ENCODE measurements at regions not wholly inside any gene's neighbourhood (a gene's known extent, or its start where the extent isn't known, plus 50 kb on each side); places are given as distances from the start of the nearest gene placed in this dataset.
"Not testable (repeated sequence)": the region's sequence is repeated elsewhere in the genome, so short reads cannot be mapped to it uniquely, and the experiment has no call there.

DNA sequence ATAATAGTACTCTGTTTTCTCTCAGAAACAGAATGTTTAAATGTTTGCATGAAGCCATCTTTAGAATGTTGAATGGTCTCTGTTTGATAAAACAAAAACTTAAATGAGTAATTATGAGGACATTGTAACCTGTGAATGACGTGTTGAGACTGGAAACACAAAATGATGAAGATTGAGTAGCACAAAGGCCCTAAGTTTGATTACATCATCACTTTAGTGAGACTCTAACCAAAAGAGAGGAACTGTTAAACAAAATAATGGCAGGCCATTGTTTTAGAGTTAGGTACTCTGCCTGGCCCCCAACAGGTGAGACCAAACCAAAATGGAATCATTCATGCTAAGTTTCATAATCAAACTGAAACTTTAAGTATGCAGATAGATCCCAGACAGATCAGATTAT, 1561.7 kb upstream of the SLC39A10 start:
- no peak for DNase-seq (ENCODE audit: low read depth in 2 of 3, low spot score in 2 of 3)

DNA sequence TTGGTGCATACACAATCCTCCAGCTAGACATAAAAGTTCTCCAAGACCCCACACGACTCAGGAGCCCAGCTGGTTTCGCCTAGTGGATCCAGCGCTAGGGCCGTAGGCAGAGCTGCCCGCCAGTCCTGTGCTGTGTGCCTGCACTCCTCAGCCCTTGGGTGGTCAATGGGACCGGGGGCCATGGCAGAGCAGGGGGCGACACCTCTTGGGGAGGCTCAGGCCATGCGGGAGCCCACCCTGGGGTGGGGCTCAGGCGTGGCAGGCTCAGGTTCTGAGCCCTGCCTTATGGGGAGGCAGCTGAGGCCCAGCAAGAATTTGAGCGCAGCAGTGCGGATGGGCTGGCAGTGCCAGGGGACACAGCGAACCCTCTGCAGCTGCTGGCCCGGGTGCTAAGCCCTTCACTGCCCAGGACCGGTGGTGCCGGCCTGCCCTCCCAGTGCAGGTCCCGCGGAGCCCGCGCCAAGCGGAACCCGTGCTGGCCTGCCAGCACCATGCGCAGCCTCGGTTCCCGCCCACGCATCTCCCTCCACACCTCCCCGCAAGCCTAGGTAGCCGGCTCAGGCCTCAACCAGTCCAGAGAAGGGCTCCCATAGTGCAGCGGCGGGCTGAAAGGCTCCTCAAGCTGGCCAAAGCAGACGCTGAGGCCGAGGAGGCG, 1566.6 kb upstream of the SLC39A10 start:
- no peak for DNase-seq (ENCODE audit: low read depth in 2 of 3, low spot score in 2 of 3)

DNA sequence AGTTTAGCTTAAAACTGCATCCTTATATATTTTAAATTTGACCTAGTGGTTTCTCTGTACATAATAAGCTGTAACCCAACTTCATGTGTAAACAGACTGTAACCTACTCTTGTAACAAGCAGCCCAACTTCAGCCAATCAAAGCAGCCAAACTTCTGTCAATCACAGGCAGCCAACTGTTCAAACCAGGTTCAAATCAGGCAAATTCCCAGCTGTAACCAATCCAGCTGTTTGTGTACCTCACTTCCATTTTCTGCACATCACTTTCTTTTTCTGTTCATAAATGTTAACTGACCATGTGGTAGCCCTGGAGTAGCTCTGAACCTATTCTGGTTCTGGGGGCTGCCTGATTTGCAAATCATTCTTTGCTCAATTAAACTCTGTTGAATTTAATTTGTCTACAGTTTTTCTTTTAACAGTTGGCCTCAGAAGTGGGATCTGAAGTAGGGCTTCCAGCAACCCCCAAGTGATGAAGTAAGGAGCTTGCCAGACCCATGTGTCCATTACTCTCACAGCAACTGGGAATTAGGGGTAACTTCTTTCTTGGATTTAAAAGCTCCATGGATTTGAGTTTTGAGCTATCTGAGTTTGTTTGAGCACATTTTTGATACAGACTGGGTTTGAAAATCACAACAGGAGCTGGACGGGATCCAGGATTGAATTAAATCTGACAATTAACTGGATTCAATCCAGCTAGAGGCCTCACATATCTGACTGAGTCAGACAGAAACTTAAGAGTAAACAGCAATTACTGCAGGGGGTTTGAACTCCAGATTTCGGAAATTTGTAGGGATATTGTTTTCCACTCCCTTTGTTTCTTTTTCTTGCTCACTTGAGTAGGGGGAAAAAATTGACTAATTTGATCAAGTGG, 1569.7 kb upstream of the SLC39A10 start:
- DNase-seq (ENCODE audit: low read depth in 2 of 3, low spot score in 2 of 3), result no peak

DNA sequence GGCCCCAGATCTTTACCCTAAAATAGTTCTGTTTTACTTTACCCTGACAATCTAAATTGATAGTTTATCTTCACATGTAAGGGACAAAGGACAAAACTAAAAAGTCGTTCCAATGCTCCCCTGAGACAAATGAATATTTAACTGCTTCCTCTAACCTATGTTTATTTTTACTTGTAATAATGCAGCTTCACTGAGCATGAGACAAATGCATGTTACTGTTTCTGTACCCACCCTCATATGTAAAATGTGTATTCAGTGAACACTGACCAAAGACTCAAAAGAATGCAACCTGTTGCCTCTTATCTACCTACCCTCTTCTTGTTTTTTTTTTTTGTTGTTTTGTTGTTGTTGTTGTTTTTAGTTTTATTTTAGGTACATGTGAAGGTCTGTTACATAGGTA, 1570.9 kb upstream of the SLC39A10 start:
- no peak for DNase-seq (ENCODE audit: low read depth in 2 of 3, low spot score in 2 of 3)

DNA sequence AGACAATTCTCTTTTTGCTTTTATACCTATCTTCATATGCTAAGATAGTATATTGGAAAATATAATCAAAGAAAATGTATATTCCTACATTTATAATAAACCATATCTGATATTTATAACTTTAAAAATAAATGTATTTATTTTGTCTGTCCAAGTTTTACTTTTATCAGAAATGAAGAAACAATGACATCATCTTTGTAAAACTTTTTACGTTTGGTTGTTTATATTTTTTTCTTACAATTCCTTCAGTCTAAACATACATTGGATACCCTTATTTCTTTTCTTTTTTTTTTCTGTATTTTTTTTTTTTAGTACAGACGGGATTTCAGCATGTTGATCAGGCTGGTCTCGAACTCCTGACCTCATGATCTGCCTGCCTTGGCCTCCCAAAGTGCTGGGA, 1577.0 kb upstream of the SLC39A10 start:
- DNase-seq (ENCODE audit: low read depth in 2 of 3, low spot score in 2 of 3), result no peak

DNA sequence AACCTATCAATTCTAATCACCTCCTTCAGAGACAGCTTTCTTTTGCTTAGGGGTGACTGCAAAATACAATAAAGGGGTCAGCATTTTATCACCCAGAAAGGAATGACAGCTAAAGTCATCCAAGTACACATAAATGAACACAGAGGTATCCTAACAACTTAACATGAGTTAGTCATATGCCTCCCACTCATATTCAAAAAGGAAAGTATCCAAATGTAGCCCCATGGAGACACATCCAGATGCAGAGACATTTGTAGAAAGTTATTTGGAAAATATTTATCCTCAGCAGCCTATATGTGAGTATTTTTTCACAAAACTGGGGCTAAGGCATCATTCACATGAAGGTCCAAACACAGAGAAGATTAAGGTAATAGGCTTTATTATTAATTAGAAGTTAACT, 1579.7 kb upstream of the SLC39A10 start:
- DNase-seq (ENCODE audit: low read depth in 2 of 3, low spot score in 2 of 3), result no peak

DNA sequence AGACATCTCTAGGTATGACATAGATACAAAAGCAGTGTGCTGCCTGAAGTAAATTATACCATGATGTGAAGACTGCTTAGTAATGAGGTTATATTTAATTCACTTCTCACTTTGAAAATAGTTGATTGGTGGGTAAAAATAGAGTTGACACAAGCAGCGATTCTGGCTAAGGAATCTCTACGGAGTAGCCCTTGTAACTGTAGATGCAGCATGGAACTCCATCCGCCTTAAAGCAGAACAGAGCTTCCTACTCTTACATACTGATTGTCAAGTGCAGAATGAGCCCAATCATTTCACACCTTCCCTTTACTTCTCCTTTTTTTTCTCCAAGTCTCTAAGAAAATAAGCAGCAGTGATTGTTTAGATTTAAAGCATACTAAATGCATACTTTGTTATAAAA, 1594.6 kb upstream of the SLC39A10 start:
- DNase-seq (ENCODE audit: low read depth in 2 of 3, low spot score in 2 of 3), result peak in 1 of 3 donors; percentile 2

DNA sequence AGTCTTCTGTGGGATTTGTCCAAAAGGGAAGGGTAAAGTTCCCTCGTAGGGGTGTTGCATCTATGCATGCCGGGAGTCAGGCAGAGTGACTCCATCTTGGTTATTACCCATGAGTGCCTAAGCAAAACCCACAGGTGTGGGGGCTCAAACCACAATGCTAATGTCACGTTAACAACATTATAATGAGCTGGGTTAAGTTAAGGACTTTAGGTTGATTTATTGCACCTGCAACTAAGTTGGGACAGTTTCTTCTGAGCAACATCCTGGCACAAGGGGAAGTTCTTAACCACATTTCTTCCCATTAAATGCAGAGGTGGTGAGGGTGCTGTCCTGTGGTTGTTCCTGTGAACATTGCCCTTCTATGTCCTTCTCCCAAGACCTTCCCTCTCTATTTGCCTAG, 1596.8 kb upstream of the SLC39A10 start:
- DNase-seq (ENCODE audit: low read depth in 2 of 3, low spot score in 2 of 3), result peak in 2 of 3 donors; percentile 18 to 50

DNA sequence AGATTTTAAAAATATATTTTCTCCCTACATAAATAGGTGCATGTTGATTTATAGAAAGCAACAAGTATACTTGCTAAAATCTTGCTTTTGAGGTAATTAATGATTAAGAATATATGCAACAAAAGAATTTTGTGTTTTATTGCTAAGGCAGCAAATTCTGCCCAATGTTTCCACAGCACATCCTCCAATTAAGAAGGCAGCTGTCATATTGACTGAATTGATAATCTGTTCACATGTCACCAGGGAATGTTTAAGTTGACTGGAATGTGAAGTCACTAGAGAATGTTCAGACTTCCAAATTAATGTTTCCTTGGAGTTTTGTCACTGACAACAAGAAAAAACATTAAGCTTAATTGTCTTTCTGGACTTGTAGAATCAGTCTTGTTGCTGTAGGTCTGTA, 1602.7 kb upstream of the SLC39A10 start:
- no peak for DNase-seq (ENCODE audit: low read depth in 2 of 3, low spot score in 2 of 3)

DNA sequence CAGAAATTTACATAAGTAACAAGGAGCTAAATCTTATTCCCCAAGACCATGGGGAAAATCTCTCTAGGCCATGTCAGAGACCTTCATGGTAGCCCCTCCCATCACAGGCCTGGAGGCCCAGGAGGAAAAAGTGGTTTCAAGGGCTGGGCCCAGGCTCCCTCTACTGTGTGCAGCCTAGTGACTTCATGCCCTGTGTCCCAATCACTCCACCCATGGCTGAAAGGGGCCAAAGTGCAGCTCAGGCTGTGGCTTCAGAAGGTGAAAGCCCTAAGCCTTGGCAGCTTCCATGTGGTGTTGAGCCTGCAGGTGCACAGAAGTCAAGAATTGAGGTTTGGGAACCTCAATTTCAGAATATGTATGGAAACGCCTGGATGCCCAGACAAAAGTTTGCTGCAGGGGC, 1612.7 kb upstream of the SLC39A10 start:
- no peak for DNase-seq (ENCODE audit: low read depth in 2 of 3, low spot score in 2 of 3)

DNA sequence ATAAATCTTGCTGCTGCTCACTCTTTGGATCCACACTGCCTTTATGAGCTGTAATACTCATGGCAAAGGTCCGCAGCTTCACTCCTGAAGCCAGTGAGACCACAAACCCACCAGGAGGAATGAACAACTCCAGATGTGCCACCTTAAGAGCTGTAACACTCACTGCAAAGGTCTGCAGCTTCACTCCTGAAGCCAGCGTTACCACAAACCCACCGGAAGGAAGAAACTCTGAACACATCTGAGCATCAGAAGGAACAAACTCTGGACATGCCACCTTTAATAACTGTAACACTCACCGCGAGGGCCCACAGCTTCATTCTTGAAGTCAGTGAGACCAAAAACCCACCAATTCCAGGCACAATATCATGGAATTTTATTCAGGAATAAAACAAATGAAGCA, 1635.9 kb upstream of the SLC39A10 start:
- not testable (repeated sequence) for DNase-seq (ENCODE audit: low read depth in 2 of 3, low spot score in 2 of 3)

DNA sequence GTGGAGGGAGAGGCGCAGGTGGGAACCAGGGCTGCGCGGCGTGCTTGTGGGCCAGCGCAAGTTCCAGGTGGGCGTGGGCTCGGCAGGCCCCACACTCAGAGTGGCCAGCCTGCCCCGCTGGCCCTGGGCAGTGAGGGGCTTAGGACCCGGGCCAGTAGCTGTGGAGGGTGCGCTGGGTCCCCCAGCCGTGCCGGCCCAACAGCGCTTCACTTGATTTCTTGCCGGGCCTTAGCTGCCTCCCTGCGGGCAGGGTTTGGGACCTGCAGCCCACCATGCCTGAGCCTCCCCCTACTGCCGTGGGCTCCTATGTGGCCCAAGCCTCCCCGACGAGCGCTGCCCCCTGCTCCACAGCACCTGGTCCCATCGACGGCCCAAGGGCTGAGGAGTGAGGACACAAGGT, 1636.9 kb upstream of the SLC39A10 start:
- DNase-seq (ENCODE audit: low read depth in 2 of 3, low spot score in 2 of 3), result no peak

DNA sequence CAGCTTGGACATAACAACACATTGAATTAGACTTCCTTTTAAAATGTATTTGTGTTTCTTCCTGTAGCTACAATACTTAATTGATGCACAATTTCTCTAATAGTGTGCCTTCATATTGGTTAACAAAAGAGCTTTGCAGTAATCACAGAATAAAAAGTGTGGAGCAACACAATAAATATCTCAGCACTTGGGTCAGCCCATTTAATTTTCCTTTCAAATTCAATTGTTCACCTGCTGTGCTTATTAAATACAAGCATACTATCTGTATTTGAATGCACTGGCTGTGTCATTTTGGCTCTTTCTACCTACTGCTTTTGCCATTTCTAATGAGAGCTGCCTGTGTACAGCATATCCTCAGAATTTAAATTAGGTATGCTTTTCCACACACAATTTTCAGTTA, 1641.3 kb upstream of the SLC39A10 start:
- no peak for DNase-seq (ENCODE audit: low read depth in 2 of 3, low spot score in 2 of 3)

DNA sequence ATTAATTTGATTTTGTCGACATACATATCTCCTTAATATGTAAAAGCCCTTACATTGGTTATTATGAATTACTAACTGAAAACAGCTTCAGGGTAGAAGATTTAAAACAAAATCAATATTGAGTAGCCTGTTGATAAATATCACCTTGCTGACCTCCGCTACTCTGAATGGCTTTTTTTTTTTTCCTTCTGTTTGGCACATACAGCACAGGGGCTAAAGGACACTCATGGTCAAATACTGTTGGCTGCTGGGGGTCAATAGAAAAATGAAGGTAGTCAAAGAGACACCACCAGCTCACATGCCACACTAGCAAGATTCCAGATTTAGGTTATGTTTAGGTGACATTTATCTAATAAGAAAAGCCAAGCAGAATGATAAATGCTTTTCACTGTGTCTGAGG, 1642.4 kb upstream of the SLC39A10 start:
- DNase-seq (ENCODE audit: low read depth in 2 of 3, low spot score in 2 of 3), result no peak

DNA sequence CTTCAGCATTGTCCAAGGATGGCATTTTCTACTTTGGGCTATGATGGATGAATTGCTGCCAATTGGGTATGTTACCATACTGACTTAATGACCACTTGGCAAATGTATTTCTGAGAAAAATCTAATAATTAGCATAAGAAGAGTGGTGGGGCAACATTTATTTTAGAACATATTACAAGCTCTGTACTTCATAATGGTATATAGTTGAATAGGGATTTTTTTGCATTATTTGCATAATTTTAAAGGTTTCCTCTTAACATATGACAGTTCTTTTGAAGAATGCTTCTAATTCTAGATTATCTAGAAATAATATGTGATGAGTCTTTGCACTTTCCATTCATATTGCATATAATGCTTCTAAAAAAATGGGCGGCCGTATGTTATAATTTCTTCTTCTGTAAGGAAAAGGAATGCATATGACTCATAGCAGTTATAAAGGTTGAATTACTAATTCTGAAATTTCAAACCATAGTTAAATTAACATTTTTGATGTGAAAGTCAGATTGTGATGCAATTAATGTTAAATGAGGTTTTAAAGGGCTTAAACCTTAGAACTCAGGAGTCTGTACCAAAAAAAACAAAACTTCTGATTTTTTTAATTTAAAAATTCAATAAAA, 1652.3 kb upstream of the SLC39A10 start:
- no peak for DNase-seq (ENCODE audit: low read depth in 2 of 3, low spot score in 2 of 3)

DNA sequence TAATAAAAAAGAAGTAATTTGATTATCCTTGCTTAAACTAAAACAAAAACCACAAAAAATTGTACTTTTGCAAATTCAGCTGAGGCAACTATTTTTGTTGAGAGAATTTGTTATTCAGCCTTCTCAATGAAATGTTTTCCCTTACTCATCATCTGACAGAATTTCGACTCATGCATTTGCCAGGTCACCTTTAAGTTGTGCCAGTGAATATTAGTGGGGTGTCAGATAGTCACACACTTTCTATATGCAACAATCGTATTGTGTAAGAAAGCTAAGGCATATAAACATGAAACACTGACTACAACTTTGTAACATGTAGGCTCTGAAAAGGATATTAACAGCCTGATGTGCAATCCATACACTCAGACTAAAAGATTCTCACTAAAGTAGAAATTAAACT, 1653.1 kb upstream of the SLC39A10 start:
- DNase-seq (ENCODE audit: low read depth in 2 of 3, low spot score in 2 of 3), result no peak

DNA sequence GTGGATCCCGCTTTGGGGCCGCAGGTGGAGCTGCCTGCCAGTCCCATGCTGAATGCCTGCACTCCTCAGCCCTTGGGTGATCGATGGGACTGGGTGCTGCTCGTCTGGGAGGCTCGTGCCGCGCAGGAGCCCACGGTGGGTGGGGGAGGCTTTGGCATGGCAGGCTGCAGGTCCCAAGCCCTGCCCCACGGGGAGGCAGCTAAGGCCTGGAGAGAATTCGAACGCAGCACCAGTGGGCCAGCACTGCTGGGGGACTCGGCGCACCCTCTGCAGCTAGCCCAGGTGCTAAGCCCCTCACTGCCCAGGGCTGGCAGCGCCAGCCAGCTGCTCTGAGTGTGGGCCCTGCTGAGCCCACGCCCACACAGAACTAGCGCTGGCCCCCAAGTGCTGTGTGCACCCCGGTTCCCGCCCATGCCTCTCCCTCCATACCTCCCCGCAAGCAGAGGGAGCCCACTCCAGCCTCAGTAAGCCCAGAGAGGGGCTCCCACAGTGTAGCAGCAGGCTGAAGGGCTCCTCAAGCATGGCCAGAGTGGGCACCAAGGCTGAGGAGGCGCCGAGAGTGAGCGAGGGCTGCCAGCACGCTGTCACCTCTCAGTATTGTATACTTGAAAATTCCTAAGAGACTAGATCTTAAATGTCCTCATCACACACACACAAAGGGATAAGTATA, 1654.2 kb upstream of the SLC39A10 start:
- no peak for DNase-seq (ENCODE audit: low read depth in 2 of 3, low spot score in 2 of 3)

DNA sequence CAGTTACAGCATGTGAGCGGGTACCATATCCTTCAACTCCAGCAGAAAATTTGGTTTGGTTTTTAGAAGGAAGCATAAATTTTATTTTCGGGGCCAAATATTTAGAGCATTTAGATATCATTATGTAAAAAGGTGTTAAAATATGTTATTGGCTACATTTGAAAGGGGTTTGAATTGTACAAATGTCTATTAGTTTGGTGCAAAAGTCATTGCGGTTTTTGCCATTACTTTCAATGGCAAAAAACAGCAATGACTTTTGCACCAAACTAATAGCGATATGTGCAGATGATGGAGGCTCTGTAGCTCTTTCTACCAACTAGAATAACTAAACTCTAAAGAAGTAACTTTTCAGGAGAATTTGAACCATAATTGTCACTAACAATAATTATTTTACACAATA, 1666.2 kb upstream of the SLC39A10 start:
- no peak for DNase-seq (ENCODE audit: low read depth in 2 of 3, low spot score in 2 of 3)

DNA sequence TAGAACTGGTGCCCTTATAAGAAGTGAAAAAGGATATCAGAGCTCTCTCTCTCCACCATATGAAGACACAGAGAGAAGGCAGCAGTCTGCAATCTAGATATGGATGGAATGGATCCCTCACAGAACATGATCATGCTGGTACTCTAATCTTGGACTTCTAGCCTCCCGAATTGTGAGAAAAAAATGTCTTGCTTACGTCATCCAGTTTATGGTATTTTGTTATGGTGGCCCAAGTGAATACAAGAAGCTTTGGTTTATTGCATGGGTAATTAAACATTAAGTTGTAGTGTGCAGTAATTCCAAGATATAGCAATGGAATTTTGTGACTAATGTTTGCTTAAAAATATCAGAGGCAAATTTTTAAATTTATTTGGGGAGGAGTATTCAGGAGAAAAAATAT, 1667.4 kb upstream of the SLC39A10 start:
- no peak for DNase-seq (ENCODE audit: low read depth in 2 of 3, low spot score in 2 of 3)

DNA sequence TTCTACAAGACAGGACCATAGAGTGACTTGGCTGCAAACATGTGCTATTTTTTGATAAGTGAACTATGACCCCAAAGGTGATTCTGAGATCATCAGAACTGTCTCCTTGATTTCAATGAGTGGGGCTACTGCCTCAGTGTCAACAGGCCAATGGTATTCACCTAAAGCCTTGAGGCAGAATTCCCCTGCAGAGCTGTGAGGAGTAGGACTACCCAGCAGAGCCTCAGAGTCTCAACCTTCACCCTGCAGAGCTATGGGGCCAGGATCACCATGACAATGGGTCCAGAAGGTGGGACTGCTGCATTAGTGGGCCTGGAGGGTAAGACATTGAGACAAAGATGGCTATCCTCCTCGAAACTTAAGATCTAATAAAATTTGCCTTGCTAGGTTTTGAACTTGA, 1668.2 kb upstream of the SLC39A10 start:
- DNase-seq (ENCODE audit: low read depth in 2 of 3, low spot score in 2 of 3), result no peak

DNA sequence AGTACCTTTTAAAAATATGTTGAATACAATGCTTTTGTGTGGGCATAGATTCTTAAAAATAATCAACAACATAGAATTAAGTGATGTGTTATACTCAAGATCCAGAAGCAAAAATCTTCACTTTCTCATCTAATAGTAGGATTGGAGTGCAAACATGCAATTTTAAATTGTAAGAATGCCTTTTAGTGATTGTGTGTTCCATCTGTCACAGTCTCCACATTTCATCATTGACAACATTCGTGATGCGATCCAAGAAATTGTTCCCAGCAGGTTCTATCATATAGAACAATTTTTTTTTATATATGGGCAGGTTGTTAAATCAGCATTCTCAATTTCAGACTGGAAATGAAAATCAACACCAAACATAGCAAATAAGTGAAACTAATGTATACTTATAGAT, 1671.8 kb upstream of the SLC39A10 start:
- no peak for DNase-seq (ENCODE audit: low read depth in 2 of 3, low spot score in 2 of 3)
